Right lobe of liver (tissue), 4 donors: ENCODE measurements at regions not wholly inside any gene's neighbourhood (a gene's known extent, or its start where the extent isn't known, plus 50 kb on each side); places are given as distances from the start of the nearest gene placed in this dataset.

Experiments used
- CTCF ChIP-seq, 4 donors: fragments of 200-600 bp in 3 of 4; fragments of 450-650 bp in 1 of 4; IDR thresholded peaks; one replicate each; pipeline versions ENCODE4 v1.5.1 to v1.8.0; 2016 to 2022; ENCODE audit warnings: antibody characterized with exemption in 4 of 4, mild to moderate bottlenecking in 2 of 4
- POLR2A ChIP-seq: fragments of 450-650 bp; IDR thresholded peaks from one replicate; pipeline ENCODE4 v1.6.1; 2017; ENCODE audit warnings: antibody characterized with exemption, mild to moderate bottlenecking
- donor health status: DM: no; HTN: no; CAD: no.
- donor health status: DM: no; HTN: no; CAD: no.
- donor health status: DM: no; HTN: yes; CAD: no.

GRCh38 chr2:118752762-118753429, 94.6 kb downstream of the EN1 start:
- TF ChIP-seq CTCF (IDR thresholded peaks at IDR 0.05) (no peak), POLR2A (no peak)
